Epithelial cell of esophagus (primary cell): ENCODE measurements at regions not wholly inside any gene's neighbourhood (a gene's known extent, or its start where the extent isn't known, plus 50 kb on each side); places are given as distances from the start of the nearest gene placed in this dataset.

Source experiments
- DNase-seq: peaks from one replicate; pipeline ENCODE4 v3.0.0; 2010; ENCODE audit warnings: low read depth
- H3K4me3 ChIP-seq: 2 replicates; pipeline ENCODE4 v1.5.1; 2011; ENCODE audit warnings: mild to moderate bottlenecking, low read length, control low read depth
- CTCF ChIP-seq: IDR thresholded peaks from 2 replicates; pipeline ENCODE4 v1.5.1; 2011; ENCODE audit warnings: low read depth, mild to moderate bottlenecking, low read length, control low read depth, inconsistent platforms; ENCODE audit not compliant: insufficient read depth; ENCODE audit errors: missing control alignments

- TF ChIP-seq CTCF: no peak
- no peak overlapping the region for H3K4me3 ChIP-seq
- no peak for DNase-seq
Measured at GRCh38 chr5:68415177-68416085, 199.9 kb downstream of the PIK3R1 start.

GRCh38 chr5:68416714-68417113, 201.2 kb downstream of the PIK3R1 start:
- H3K4me3 ChIP-seq: no peak overlapping the region
- no peak for DNase-seq
- TF ChIP-seq CTCF: no peak

DNA sequence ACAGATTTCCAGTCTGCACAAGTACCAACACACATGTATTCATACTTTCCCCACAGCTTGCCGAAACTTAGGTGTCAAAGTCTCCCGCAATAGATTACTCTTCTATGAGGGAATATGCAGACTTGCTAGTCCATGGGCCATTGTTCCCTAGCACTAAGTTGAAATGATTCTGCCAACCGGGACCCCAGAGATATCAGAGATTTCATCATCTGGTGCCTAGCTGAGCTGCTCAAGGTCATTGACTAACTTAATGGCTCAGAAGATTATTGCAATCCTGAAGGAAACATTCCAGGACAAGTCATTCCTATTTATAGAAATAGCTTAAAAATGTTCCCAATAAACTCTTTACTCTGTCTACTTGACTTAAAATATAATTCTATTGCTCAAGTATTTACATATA, 202.6 kb downstream of the PIK3R1 start:
- no peak for TF ChIP-seq CTCF
- DNase-seq: no peak
- no peak overlapping the region for H3K4me3 ChIP-seq

DNA sequence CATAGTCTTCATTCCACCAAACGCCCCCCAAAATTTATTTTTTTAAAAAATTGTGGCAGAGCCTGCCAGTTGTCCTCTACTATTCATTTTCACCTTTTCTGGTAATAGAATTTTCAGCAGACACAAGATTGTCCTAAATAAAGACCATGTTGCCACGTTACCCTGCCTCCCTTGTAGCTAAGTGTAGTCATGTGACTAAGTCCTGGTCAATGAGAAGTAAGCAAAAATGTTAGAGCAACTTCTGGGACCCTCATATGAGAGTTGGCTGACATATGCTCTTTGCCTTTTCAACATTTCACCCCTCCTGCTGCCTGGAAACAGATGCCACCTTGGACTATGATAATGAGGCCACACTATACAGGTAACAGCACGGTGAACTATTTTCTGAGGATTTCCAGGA, 203.1 kb downstream of the PIK3R1 start:
- no peak for DNase-seq
- H3K4me3 ChIP-seq: no peak overlapping the region
- no peak for TF ChIP-seq CTCF

GRCh38 chr5:68419081-68419636, 203.6 kb downstream of the PIK3R1 start:
- no peak overlapping the region for H3K4me3 ChIP-seq
- no peak for TF ChIP-seq CTCF
- no peak for DNase-seq

DNA sequence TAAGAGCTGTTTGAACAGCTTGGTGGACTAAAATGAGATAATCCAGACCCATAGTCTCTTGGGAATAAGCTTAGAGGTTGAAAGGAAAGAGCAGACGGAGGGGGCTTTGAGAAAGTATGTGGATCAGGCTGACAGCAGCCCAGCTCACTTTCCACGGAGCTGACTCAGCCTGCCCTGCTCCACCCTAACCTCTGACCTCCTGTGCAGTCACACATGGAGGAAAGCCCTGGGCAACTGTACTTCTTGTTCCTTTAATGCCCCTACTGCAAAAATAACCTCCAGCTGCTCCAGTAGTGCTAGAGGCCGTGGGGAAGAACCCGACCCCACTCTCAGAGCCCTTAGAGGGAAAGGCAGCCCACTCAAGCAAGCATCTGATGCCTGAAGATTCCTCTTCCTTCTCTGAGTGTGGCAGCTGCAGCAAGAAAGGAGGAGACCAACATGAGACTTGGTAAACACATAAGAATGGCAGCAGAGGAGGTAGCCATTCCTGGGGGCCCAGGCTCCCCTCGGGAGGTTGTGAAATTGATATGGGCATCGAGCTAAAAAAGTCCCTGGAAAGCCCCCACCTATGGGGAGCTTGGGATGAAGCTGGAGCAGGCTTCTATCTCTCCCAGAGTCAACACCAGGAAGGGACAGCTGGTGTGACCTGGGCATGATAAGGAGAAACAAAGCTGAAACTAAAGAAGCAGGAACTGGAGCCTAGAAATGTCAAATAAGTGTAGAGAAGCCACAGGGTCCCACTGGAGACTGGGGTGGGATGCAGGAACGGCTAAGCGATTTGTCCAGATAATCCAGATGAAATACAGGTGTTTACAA, 204.3 kb downstream of the PIK3R1 start:
- no peak for DNase-seq

More for the DNA sequence above, 204.3 kb downstream of the PIK3R1 start:
- H3K4me3 ChIP-seq: no peak overlapping the region
- no peak for TF ChIP-seq CTCF
